ENCODE measurements at regions not wholly inside any gene's neighbourhood (a gene's known extent, or its start where the extent isn't known, plus 50 kb on each side); places are given as distances from the start of the nearest gene placed in this dataset.

- no peak for TF ChIP-seq CTCF (IDR thresholded peaks at IDR 0.05)
- TF ChIP-seq POLR2A (IDR thresholded peaks at IDR 0.05) = no peak
- TF ChIP-seq EP300 (IDR thresholded peaks at IDR 0.05) = no peak
- TF ChIP-seq POLR2AphosphoS5 (IDR thresholded peaks at IDR 0.05) = no peak
These were observed 428.5 kb downstream of the CD83 start for GRCh38 chr6:14546036-14546435.

Data from upper lobe of left lung (tissue), 4 donors.